Naive thymus-derived CD8-positive, alpha-beta T cell (primary cell): ENCODE measurements at regions not wholly inside any gene's neighbourhood (a gene's known extent, or its start where the extent isn't known, plus 50 kb on each side); places are given as distances from the start of the nearest gene placed in this dataset.

ENCODE experiments used
- ATAC-seq, 2 donors: fragments of 150-1000 bp; cut with Tn5 transposase in 1 of 2; sonication (Bioruptor Pico), chemical (Tn5 transposase) in 1 of 2; 1 replicate in 1 of 2; 2 replicates in 1 of 2; pipeline ENCODE4 v1.10.0; 2021; ENCODE audit warnings: mild to moderate bottlenecking in 2 of 2, moderate library complexity in 2 of 2
- POLR2A ChIA-PET: fragments of 350-600 bp; sonication (Branson Sonifier 250); formaldehyde crosslinking; loops from one replicate; lab custom pipeline; 2021; ENCODE audit warnings: antibody characterized with exemption; lab: Charles Lee
- DNase-seq, 10 donors: peaks; one replicate each; pipeline versions ENCODE4 v3.0.0 to v3.0.0-alpha.2; 2020 to 2022
- H3K27ac Mint-ChIP-seq, 10 donors: one replicate each; pipeline ENCODE4 v1.8.0; 2020 to 2022; ENCODE audit warnings: mild to moderate bottlenecking in 10 of 10, mixed read lengths in 10 of 10, moderate library complexity in 4 of 10, inconsistent platforms in 1 of 10
- H3K27me3 Mint-ChIP-seq, 5 donors: one replicate each; pipeline ENCODE4 v1.8.0; 2021 to 2022; ENCODE audit warnings: mixed read lengths in 5 of 5
- H3K36me3 Mint-ChIP-seq, 3 donors: one replicate each; pipeline ENCODE4 v1.8.0; 2020 to 2022; ENCODE audit warnings: mixed read lengths in 3 of 3, mild to moderate bottlenecking in 2 of 3, inconsistent platforms in 1 of 3
- H3K4me1 Mint-ChIP-seq, 4 donors: one replicate each; pipeline ENCODE4 v1.8.0; 2021 to 2022; ENCODE audit warnings: mixed read lengths in 4 of 4
- H3K4me3 Mint-ChIP-seq, 10 donors: one replicate each; pipeline ENCODE4 v1.8.0; 2020 to 2022; ENCODE audit warnings: mild to moderate bottlenecking in 10 of 10, mixed read lengths in 10 of 10, moderate library complexity in 6 of 10, inconsistent platforms in 1 of 10
- H3K9me3 Mint-ChIP-seq, 9 donors: one replicate each; pipeline ENCODE4 v1.8.0; 2020 to 2022; ENCODE audit warnings: mixed read lengths in 9 of 9, mild to moderate bottlenecking in 3 of 9, inconsistent platforms in 1 of 9, moderate library complexity in 1 of 9

DNA sequence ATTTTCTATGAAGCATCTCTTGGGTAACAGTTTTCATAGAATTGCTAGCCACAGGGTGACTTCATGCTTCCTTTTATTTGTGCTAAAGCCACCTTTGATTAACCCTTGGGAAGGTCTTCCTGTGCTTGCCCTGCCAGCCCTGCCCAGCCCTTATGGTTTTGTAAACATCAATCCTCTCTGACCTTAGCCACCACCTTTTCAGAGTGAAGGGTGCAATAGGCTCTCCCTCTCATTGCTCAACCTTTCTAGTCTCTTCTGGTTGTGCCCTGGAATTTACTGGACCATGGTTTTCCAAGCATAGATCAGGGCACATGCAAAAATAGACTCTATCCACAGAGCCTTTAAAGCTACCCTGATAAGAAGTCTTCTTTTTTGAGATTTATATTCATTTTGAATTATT is 77.7 kb upstream of the FRMD6 start:
- Mint-ChIP-seq H3K27ac (no peak overlapping the region), H3K4me1 (peaks cover 0 to 3% (median 0%) of the 10 kb centered on the region in 4 donors), H3K9me3 (no peaks in the 10 kb centered on the region), H3K27me3 (peaks cover 8 to 59% (median 26%) of the 10 kb centered on the region in 5 donors), H3K4me3 (no peak overlapping the region), H3K36me3 (peaks cover 0 to 5% (median 0%) of the 10 kb centered on the region in 3 donors)
- ATAC-seq (no peak), DNase-seq (no peak)
- POLR2A ChIA-PET = no interaction called here

DNA sequence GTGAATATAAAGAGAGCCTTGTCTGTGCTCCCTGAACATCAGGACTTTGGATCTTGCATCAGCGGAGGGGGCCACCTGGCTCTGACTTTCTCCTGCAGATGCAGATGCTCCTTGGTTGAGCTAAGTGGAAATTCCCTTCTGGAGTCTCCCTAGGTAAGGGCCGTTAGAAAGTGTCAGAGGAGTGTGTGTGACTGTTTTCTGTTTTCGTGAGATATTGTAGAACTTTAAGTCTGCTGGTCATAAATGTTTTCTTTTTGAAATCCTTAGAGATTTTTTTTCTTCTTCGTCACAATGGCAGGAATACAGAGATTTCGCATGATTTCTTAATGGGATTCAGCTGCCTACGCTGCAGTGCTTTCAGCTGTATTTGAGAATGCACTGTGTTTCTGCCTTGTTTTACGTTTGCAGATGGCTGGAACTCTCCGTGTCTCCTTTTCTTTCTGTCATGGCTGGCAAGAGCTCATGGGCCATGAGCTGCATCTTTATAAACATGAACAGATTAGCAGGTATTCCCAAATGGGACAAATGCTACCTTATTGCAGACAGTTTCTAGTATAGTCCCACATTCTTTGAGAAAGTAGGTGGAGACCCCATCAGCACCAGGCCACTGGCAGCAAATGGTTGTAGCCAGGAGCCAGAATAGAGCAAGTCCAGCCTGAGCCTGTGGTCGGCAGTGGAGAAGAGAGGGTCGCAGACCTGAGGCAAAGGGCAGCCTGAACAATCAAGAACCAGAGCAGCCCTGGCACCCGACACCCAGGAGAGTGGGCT is 76.2 kb upstream of the FRMD6 start:
- Mint-ChIP-seq H3K27me3 (peaks cover 11 to 61% (median 34%) of the 10 kb centered on the region in 5 donors), H3K27ac (no peak overlapping the region), H3K4me1 (peaks cover 0 to 3% (median 0%) of the 10 kb centered on the region in 4 donors), H3K4me3 (no peak overlapping the region), H3K9me3 (no peaks in the 10 kb centered on the region), H3K36me3 (peaks cover 0 to 3% (median 0%) of the 10 kb centered on the region in 3 donors)
- ATAC-seq = no peak
- DNase-seq = no peak
- POLR2A ChIA-PET = interaction anchor here (0.9 kb wide), 1 partner anchor 8 kb away, joined by 3 read pairs; no protein-coding TSS in a partner anchor

DNA sequence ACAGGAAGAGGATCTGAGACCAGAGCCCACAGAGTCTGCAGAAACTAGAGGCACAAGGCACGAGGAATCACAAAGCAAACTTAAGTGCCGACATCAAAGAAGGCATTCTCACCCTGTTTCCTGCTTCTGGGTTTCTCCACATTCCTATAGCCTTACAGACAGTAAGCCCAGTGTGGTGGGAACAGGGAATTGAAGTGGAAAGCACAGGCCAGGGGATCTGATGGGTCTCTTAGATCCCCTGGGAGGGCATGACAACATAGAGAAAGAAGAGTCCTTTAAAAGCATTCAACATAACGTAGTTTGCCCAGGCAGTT is 75.6 kb upstream of the FRMD6 start:
- ATAC-seq (no peak), DNase-seq (no peak)
- Mint-ChIP-seq H3K4me3 (no peak overlapping the region), H3K9me3 (no peaks in the 10 kb centered on the region), H3K36me3 (no peaks in the 10 kb centered on the region), H3K27ac (no peak overlapping the region), H3K4me1 (peaks cover 0 to 3% (median 0%) of the 10 kb centered on the region in 4 donors), H3K27me3 (peaks cover 12 to 66% (median 36%) of the 10 kb centered on the region in 5 donors)
- POLR2A ChIA-PET = no interaction called here

DNA sequence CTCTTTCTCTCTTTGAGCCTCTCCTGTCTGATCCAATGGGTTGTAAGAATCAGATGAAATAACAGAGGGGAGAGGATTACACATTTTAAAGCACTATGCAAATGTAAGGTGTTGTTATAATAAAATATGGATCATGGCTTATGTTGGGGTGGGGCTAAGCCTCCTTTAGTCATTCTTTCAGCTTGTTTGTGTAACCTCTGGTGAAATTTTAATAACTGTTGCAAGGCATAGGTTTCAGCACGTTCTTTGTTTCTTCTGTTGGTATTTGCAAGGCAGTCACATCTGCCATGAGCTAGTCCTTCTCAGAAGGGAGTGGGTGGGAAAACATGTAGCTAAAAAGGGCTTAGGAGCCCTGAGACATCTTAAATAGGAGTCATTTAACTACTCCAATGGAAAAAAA is 74.8 kb upstream of the FRMD6 start:
- H3K27ac Mint-ChIP-seq = no peak overlapping the region
- ATAC-seq (no peak), DNase-seq (no peak)
- no peaks in the 10 kb centered on the region for H3K9me3 Mint-ChIP-seq
- POLR2A ChIA-PET = no interaction called here
- no peak overlapping the region for H3K4me3 Mint-ChIP-seq
- peaks cover 0 to 3% (median 0%) of the 10 kb centered on the region in 4 donors for H3K4me1 Mint-ChIP-seq
- no peaks in the 10 kb centered on the region for H3K36me3 Mint-ChIP-seq
- peaks cover 13 to 70% (median 38%) of the 10 kb centered on the region in 5 donors for H3K27me3 Mint-ChIP-seq

DNA sequence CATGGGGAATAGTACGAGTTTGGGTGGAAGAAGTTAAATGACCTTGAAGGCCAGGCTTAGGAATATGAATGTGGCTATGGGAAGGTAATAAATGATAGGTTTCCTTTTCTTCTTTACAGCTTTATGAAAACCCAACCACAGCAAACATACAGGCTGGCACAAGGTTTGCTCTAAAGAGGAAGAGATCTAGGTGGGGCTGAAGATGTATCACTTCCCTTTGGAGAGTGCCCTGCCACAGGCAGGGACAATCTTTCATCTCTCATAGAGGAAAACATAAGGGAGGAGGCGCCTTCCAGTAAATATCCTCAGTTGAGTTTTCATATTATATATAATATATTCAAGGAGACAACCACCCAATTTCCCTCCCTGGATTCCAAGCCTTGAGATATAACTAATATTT is 72.9 kb upstream of the FRMD6 start:
- Mint-ChIP-seq H3K4me1 (peaks cover 0 to 3% (median 0%) of the 10 kb centered on the region in 4 donors), H3K36me3 (no peaks in the 10 kb centered on the region), H3K27ac (no peak overlapping the region), H3K27me3 (peaks cover 13 to 58% (median 38%) of the 10 kb centered on the region in 5 donors), H3K4me3 (no peak overlapping the region), H3K9me3 (no peaks in the 10 kb centered on the region)
- POLR2A ChIA-PET = no interaction called here
- DNase-seq (no peak), ATAC-seq (no peak)

DNA sequence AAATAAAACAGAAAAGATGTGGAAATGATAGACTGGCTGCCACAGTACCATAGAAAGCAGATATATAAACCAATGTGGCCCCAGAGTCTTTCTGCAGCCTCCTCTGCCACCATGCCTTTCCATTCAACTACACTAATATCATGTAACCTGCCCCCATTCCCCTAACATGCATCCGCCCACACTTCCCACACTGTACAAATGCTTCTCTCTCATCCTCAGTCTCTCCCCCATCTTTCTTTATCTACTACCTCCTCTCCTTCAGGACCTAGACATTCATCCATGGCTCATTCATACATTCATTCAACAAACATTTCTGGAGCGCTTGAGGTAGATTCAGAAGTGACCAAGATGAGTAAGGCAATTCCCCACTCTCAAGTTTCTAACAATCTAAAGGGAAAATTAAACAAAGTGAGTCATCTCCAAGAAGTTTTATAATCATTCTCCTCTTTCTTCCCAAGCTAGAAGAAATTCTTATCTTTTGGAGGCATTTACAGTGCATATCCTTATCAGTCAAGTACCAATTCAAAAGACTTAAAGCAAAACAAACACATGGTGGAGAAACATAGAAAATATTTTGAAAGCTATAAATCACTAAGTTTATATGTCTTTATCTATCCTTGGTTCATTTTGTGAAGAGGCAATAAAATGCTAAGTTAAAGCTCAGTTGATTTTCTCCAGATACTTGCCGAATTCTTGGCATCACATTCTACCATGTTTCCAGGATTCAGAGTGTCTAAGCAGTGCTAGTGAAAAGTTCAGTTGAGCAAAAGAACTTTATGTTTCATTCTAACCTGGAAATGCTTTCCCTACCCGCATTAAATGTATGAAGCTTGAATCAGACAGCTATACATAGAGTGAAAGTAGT is 70.5 kb upstream of the FRMD6 start:
- POLR2A ChIA-PET = interaction anchor here (0.6 to 0.9 kb wide), 2 partner anchors 14 to 35 kb away, joined by 3 to 6 read pairs; no protein-coding TSS in a partner anchor
- no peak overlapping the region for H3K4me3 Mint-ChIP-seq
- no peaks in the 10 kb centered on the region for H3K9me3 Mint-ChIP-seq
- H3K4me1 Mint-ChIP-seq = peaks cover 0 to 4% (median 0%) of the 10 kb centered on the region in 4 donors
- no peaks in the 10 kb centered on the region for H3K36me3 Mint-ChIP-seq
- peaks cover 11 to 39% (median 28%) of the 10 kb centered on the region in 5 donors for H3K27me3 Mint-ChIP-seq
- DNase-seq (no peak), ATAC-seq (no peak)
- no peak overlapping the region for H3K27ac Mint-ChIP-seq

DNA sequence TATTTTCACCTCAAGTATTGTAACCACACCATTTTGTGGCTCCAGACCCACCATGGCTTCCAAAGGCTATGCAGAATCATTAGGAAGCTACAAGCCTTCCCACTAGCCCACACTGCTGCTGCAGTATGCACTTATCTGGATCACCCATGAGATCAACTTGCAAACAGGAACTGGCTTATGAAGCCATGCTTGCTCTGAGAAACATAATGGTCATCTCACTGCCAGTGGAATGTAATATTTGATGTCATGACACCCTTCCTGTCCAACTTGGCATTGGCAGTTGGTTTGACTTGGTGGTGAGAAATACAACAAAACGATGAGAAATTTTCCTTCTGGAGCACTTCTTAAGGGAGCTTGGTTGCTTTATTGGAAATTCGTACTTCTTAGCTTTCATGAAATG is 69.3 kb upstream of the FRMD6 start:
- ATAC-seq = no peak

DNA sequence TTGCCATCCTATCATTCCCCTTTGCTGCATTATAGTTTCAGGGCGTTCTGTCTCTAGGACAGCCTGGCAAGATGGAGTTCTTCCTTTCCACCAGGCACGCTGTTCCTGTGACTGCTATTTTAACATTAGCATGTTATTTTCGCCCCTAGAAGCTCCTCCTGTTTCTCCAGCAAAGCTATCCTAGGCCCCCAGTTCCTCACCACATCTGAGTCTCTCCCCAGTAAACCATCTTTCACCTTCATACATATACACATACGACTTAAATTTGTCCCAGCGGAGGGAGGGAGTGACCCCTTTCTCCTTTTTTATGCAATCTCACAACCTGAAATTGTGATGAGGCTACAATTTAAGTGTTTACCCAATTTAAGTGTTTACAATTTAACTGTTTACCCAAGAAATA is 66.7 kb upstream of the FRMD6 start:
- no peak for ATAC-seq
- H3K9me3 Mint-ChIP-seq = no peaks in the 10 kb centered on the region

More for the DNA sequence above, 69.3 kb upstream of the FRMD6 start:
- no peaks in the 10 kb centered on the region for H3K9me3 Mint-ChIP-seq
- peaks cover 5 to 27% (median 19%) of the 10 kb centered on the region in 5 donors for H3K27me3 Mint-ChIP-seq
- no peak overlapping the region for H3K27ac Mint-ChIP-seq
- no peaks in the 10 kb centered on the region for H3K36me3 Mint-ChIP-seq
- peaks cover 0 to 1% (median 0%) of the 10 kb centered on the region in 4 donors for H3K4me1 Mint-ChIP-seq
- no peak for DNase-seq
- POLR2A ChIA-PET = no interaction called here
- H3K4me3 Mint-ChIP-seq = no peak overlapping the region

DNA sequence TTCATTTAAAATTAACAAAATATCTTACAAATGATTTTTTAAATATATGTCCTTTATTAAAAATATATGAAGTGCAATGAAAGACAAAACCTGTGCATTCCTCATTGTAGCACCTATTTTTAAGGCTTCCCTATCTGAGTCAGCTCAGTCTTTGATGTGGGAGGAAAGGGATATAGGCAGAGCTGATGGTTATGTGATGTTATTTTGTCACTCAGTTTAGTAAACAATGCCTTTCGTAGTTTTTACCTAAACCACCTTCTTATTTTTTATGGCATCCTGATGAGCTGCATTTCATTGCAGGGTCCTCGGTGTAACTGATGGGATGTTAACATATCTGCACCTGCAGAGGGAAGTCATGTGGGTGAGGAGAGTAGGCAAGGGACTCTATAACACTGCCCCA is 58.9 kb upstream of the FRMD6 start:
- Mint-ChIP-seq H3K4me3 (no peak overlapping the region), H3K36me3 (no peaks in the 10 kb centered on the region), H3K4me1 (peaks cover 0 to 6% (median 3%) of the 10 kb centered on the region in 4 donors), H3K27me3 (peaks cover 5 to 14% (median 9%) of the 10 kb centered on the region in 5 donors), H3K27ac (no peak overlapping the region), H3K9me3 (no peaks in the 10 kb centered on the region)
- POLR2A ChIA-PET = no interaction called here
- peak in 1 of 2 donors; percentile 40 for ATAC-seq
- DNase-seq = peak in 1 of 10 donors; percentile 2

More for the DNA sequence above, 66.7 kb upstream of the FRMD6 start:
- Mint-ChIP-seq H3K27ac (no peak overlapping the region), H3K4me3 (no peak overlapping the region), H3K4me1 (peaks cover 0 to 1% (median 0%) of the 10 kb centered on the region in 4 donors), H3K27me3 (peaks cover under 1 to 11% (median 8%) of the 10 kb centered on the region in 5 donors), H3K36me3 (no peaks in the 10 kb centered on the region)
- DNase-seq = no peak
- POLR2A ChIA-PET = no interaction called here

DNA sequence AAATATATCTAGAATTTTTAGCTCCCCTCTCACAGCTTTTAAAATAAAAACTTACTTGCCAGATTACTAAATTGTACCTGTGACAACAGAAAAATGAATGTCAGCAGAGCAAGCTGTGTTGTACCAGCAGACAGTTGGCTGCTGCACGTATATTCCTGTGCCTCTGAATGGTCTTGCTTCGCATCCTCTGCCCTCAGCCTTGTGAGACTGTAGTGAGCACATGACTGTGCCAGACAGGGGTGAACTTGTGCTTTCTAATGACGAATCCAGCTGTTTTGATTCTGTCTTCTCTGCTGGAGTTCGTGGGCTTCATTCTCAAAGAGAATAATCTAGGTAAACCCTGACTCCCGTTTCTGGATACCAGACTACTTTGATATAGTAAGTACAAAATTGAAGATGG is 58.3 kb upstream of the FRMD6 start:
- H3K36me3 Mint-ChIP-seq = no peaks in the 10 kb centered on the region
- H3K4me1 Mint-ChIP-seq = peaks cover 0 to 6% (median 3%) of the 10 kb centered on the region in 4 donors
- H3K27me3 Mint-ChIP-seq = peaks cover 6 to 14% (median 9%) of the 10 kb centered on the region in 5 donors
- no peak overlapping the region for H3K27ac Mint-ChIP-seq
- no peak overlapping the region for H3K4me3 Mint-ChIP-seq
- no peak for DNase-seq
- POLR2A ChIA-PET = no interaction called here
- no peaks in the 10 kb centered on the region for H3K9me3 Mint-ChIP-seq
- ATAC-seq = no peak

DNA sequence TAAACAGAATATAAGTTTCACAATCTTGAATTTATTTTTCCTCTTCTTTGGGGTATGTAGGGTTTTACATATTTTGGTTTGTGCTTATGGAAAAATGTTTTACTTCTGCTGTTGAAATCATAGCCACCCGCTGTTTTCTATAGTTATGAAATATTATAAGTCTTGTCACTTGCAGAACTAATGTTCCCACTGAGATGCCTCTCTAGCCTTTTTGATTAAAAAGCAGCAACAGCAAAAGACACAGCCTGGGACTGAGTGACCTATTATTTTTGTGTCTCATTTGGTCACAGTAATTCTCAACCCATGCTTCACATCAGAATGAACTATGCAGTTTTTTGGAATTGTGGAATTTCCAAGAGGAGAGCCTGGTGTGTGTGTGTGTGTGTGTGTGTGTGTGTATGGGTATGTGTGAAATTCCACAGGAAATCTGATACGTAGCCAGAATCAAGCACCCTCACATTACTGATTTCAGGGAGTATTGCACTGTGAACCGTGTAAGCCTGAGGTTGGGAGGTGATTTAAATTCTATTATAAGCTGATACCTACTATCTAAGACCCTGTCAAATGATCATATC is 55.7 kb upstream of the FRMD6 start:
- Mint-ChIP-seq H3K36me3 (no peaks in the 10 kb centered on the region), H3K27ac (no peak overlapping the region), H3K27me3 (peaks cover 3 to 13% (median 11%) of the 10 kb centered on the region in 5 donors), H3K4me3 (no peak overlapping the region), H3K9me3 (no peaks in the 10 kb centered on the region), H3K4me1 (peaks cover 0 to 6% (median 3%) of the 10 kb centered on the region in 4 donors)
- DNase-seq (no peak), ATAC-seq (no peak)
- POLR2A ChIA-PET = interaction anchor here (0.6 kb wide), 1 partner anchor 18 kb away, joined by 6 read pairs; no protein-coding TSS in a partner anchor

DNA sequence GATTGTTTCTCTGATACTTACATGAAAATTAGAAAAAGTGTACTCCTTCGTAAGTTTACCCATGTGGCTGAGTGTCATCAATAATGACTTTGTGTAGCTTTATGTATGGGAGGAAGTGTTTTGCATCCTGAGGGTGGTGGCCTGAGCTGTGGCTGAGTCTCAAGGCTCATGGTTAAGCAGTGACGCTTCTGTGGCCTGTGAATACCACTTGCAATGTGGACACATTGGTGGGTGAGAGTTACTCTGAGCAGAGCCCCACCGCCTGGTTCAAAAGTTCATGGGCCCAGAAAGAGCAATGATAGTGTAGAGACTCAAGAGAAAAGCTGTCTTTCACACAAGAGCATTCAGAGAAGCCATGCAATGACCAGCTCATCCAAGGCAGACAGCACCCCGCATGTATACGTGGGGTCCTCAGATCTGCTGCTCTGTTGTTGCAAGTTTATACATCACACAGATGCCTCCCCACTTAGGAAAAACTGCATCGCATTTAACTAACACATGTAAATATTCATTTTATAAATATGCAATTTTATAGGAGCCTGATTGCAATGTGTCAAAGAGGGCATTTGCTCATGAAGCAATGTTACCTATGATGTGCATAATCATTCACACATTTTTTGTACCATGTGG is 55.1 kb upstream of the FRMD6 start:
- no peaks in the 10 kb centered on the region for H3K9me3 Mint-ChIP-seq
- no peak for ATAC-seq
- peaks cover 3 to 13% (median 11%) of the 10 kb centered on the region in 5 donors for H3K27me3 Mint-ChIP-seq
- no peak overlapping the region for H3K27ac Mint-ChIP-seq
- no peak for DNase-seq
- H3K4me1 Mint-ChIP-seq = peaks cover 0 to 6% (median 3%) of the 10 kb centered on the region in 4 donors
- no peaks in the 10 kb centered on the region for H3K36me3 Mint-ChIP-seq
- POLR2A ChIA-PET = interaction anchor here (0.6 kb wide), 1 partner anchor 18 kb away, joined by 6 read pairs; no protein-coding TSS in a partner anchor
- no peak overlapping the region for H3K4me3 Mint-ChIP-seq
